ENCODE measurements at regions not wholly inside any gene's neighbourhood (a gene's known extent, or its start where the extent isn't known, plus 50 kb on each side); places are given as distances from the start of the nearest gene placed in this dataset.

DNA sequence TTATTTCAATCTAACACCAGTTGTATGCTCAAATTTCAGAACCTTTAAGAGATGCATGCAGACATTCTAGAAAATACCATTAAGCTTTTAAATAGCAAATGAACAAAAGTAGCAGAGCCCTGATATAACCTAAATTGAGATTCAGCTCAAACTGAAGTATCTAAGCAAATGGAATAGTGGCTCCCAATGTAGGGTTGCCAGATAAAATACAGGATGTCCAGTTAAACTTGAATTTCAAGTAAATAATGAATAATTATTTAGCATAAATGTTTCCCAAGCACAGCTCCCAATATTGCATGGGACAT is 171.1 kb upstream of the ATP11B start:
- Mint-ChIP-seq H3K27me3 (ENCODE audit: low read depth) (peaks cover 5% of the 10 kb centered on the region), H3K27ac (no peak overlapping the region), H3K4me1 (peaks cover 4% of the 10 kb centered on the region), H3K4me3 (no peak overlapping the region), H3K36me3 (ENCODE audit: low read depth) (no peaks in the 10 kb centered on the region), H3K9me3 (no peaks in the 10 kb centered on the region)
- no peak for TF ChIP-seq CTCF (IDR thresholded peaks at IDR 0.05; ENCODE audit: unreplicated experiment in 3 of 3)

DNA sequence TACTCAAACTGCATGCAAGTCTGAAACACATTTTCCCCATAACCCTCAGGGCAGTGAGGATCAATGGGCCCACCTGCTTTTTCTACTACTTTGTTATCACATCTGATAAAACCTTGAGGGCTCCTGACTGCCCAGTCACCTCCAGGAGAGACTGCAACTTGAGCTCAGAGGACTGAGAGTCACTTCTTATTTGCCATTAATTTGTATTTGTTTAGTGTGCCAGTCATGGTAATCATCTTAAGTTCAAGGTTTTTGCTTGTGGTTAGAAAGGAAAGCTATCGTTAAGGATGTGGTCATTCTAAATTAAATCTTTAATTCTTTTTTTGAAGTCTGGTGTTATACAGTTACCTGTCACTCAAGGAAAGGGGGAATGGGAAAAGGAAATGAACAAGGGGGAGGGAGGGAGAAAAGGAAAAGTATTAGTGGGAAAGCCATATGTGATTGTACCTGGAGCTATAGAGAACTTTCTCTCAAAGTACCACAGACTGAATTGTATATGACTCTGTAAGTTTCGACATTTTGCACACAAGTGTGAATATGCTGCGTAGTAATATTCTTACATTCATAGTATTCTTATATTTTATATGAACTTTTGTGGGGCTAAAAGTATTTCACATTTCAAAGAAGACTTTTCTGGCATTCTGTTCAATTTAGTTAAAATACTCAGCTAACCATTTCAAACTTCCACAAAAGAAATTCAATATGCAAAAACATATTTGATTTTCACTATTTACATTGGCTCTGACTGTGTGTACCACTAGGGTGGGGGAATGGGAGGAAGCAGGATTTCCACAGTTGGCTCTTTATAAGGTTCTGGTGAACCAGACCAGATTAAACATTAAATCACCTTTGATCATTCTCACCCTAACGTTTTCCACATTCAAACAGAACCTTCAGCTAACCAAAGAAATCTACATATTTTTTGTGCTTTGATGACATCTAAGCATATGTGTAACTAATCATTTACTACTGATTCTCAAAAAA is 166.5 kb upstream of the ATP11B start:
- no peaks in the 10 kb centered on the region for H3K27me3 Mint-ChIP-seq (ENCODE audit: low read depth)
- TF ChIP-seq CTCF (IDR thresholded peaks at IDR 0.05; ENCODE audit: unreplicated experiment in 3 of 3) = no peak
- no peaks in the 10 kb centered on the region for H3K9me3 Mint-ChIP-seq
- no peak overlapping the region for H3K27ac Mint-ChIP-seq
- H3K4me3 Mint-ChIP-seq = no peak overlapping the region
- H3K36me3 Mint-ChIP-seq (ENCODE audit: low read depth) = no peaks in the 10 kb centered on the region
- no peaks in the 10 kb centered on the region for H3K4me1 Mint-ChIP-seq

DNA sequence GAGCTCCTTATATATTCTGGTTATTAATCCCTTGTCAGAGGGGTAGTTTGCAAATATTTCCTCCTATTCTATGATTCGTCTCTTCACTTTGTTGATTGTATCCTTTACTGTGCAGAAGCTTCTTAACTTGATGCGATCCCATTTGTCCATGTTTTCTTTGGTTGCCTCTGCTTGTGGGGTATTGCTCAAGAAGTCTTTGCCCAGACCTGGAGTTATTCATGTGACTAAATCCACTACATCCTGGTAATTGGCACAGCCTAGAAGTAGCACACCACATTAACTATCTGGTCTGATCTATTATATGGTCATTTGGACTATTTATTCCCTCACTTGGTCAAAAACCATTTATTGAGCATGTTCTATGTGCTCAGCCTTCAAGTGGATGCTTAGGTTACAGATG is 164.8 kb upstream of the ATP11B start:
- no peaks in the 10 kb centered on the region for H3K9me3 Mint-ChIP-seq
- no peak overlapping the region for H3K27ac Mint-ChIP-seq
- H3K36me3 Mint-ChIP-seq (ENCODE audit: low read depth) = no peaks in the 10 kb centered on the region
- H3K4me3 Mint-ChIP-seq = no peak overlapping the region
- no peak for TF ChIP-seq CTCF (IDR thresholded peaks at IDR 0.05; ENCODE audit: unreplicated experiment in 3 of 3)
- no peaks in the 10 kb centered on the region for H3K4me1 Mint-ChIP-seq
- H3K27me3 Mint-ChIP-seq (ENCODE audit: low read depth) = no peaks in the 10 kb centered on the region

DNA sequence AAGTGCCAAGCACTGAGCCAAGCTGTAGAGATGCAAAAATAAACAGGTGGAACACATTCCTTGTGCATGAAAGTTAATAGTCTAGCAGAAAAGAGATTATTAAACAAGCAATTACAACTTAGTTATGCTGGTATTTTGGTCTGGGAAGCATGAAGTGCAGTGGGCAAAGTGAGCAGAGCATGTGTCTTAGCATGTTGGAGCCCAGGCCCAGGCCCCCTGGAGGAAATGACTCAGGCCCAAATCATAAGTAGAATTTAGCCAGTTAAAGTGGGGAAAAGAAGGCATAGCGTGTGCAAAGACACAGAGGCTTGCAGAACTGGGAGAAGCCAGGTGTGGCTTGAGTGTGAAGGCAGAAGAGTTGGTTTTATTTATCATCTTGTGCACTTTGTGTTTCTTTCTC is 163.8 kb upstream of the ATP11B start:
- Mint-ChIP-seq H3K9me3 (no peaks in the 10 kb centered on the region), H3K4me1 (no peaks in the 10 kb centered on the region), H3K4me3 (no peak overlapping the region), H3K27ac (no peak overlapping the region), H3K27me3 (ENCODE audit: low read depth) (no peaks in the 10 kb centered on the region), H3K36me3 (ENCODE audit: low read depth) (no peaks in the 10 kb centered on the region)
- no peak for TF ChIP-seq CTCF (IDR thresholded peaks at IDR 0.05; ENCODE audit: unreplicated experiment in 3 of 3)

GRCh38 chr3:182631183-182632076 is 161.9 kb upstream of the ATP11B start:
- no peaks in the 10 kb centered on the region for H3K9me3 Mint-ChIP-seq
- H3K27me3 Mint-ChIP-seq (ENCODE audit: low read depth) = peaks cover 4% of the 10 kb centered on the region
- no peak for TF ChIP-seq CTCF (IDR thresholded peaks at IDR 0.05; ENCODE audit: unreplicated experiment in 3 of 3)
- H3K4me1 Mint-ChIP-seq = no peaks in the 10 kb centered on the region
- no peak overlapping the region for H3K27ac Mint-ChIP-seq
- no peak overlapping the region for H3K4me3 Mint-ChIP-seq
- no peaks in the 10 kb centered on the region for H3K36me3 Mint-ChIP-seq (ENCODE audit: low read depth)
